ENCODE measurements at regions not wholly inside any gene's neighbourhood (a gene's known extent, or its start where the extent isn't known, plus 50 kb on each side); places are given as distances from the start of the nearest gene placed in this dataset.

- no peak overlapping the region for H3K4me3 ChIP-seq (replicated peaks in 1 of 2; ENCODE audit: low read depth in 2 of 2, low read length in 2 of 2)
Measured at GRCh38 chr7:25720427-25720826, 431.6 kb upstream of the NFE2L3 start.

GRCh38 chr7:25722856-25723255, 429.1 kb upstream of the NFE2L3 start:
- DNase-seq (ENCODE audit: low read depth in 2 of 2) = no peak
- no peak for TF ChIP-seq CTCF (IDR thresholded peaks at IDR 0.05; ENCODE audit: low read depth, low read length)
- no peak overlapping the region for H3K4me3 ChIP-seq (replicated peaks in 1 of 2; ENCODE audit: low read depth in 2 of 2, low read length in 2 of 2)

More at GRCh38 chr7:25720427-25720826, 431.6 kb upstream of the NFE2L3 start:
- peak; percentile 14 for TF ChIP-seq CTCF (IDR thresholded peaks at IDR 0.05; ENCODE audit: low read depth, low read length)
- DNase-seq (ENCODE audit: low read depth in 2 of 2) = peak; percentile 3 to 33

GRCh38 chr7:25725451-25725850, 426.5 kb upstream of the NFE2L3 start:
- no peak overlapping the region for H3K4me3 ChIP-seq (replicated peaks in 1 of 2; ENCODE audit: low read depth in 2 of 2, low read length in 2 of 2)
- no peak for DNase-seq (ENCODE audit: low read depth in 2 of 2)
- no peak for TF ChIP-seq CTCF (IDR thresholded peaks at IDR 0.05; ENCODE audit: low read depth, low read length)

- TF ChIP-seq CTCF (IDR thresholded peaks at IDR 0.05; ENCODE audit: low read depth, low read length) = no peak
- no peak overlapping the region for H3K4me3 ChIP-seq (replicated peaks in 1 of 2; ENCODE audit: low read depth in 2 of 2, low read length in 2 of 2)
- no peak for DNase-seq (ENCODE audit: low read depth in 2 of 2)
Measured at GRCh38 chr7:25726170-25726780, 425.7 kb upstream of the NFE2L3 start.

GRCh38 chr7:25726781-25727311, 425.2 kb upstream of the NFE2L3 start:
- no peak for DNase-seq (ENCODE audit: low read depth in 2 of 2)

GRCh38 chr7:25727446-25727845, 424.6 kb upstream of the NFE2L3 start:
- TF ChIP-seq CTCF (IDR thresholded peaks at IDR 0.05; ENCODE audit: low read depth, low read length) = no peak
- no peak overlapping the region for H3K4me3 ChIP-seq (replicated peaks in 1 of 2; ENCODE audit: low read depth in 2 of 2, low read length in 2 of 2)
- DNase-seq (ENCODE audit: low read depth in 2 of 2) = no peak

More at GRCh38 chr7:25726781-25727311, 425.2 kb upstream of the NFE2L3 start:
- TF ChIP-seq CTCF (IDR thresholded peaks at IDR 0.05; ENCODE audit: low read depth, low read length) = no peak
- H3K4me3 ChIP-seq (replicated peaks in 1 of 2; ENCODE audit: low read depth in 2 of 2, low read length in 2 of 2) = no peak overlapping the region

GRCh38 chr7:25727876-25728275, 424.1 kb upstream of the NFE2L3 start:
- no peak for DNase-seq (ENCODE audit: low read depth in 2 of 2)
- no peak overlapping the region for H3K4me3 ChIP-seq (replicated peaks in 1 of 2; ENCODE audit: low read depth in 2 of 2, low read length in 2 of 2)

More at GRCh38 chr7:25727876-25728275, 424.1 kb upstream of the NFE2L3 start:
- no peak for TF ChIP-seq CTCF (IDR thresholded peaks at IDR 0.05; ENCODE audit: low read depth, low read length)
